ENCODE measurements at regions not wholly inside any gene's neighbourhood (a gene's known extent, or its start where the extent isn't known, plus 50 kb on each side); places are given as distances from the start of the nearest gene placed in this dataset.

DNA sequence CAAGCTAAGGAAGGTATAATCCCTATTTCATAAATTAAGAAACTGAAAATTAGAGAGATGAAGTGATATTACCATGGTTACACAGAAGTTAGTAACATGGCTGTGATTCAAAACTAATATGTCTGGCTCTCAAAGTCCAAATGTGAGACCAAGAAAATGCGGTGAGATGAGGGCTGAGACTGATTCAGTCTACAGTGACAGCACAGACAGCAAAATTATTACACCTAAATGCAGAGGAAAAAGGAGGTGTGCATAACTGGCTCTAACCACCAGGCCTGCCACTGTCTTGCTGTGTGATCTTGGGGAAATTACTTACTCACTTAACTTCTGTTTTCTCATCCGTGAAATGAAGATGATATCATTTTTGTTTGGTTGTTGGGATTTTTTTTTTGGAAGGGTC is 270.0 kb upstream of the SOX9 start:
- DNase-seq (ENCODE audit: low read depth): no peak
- TF ChIP-seq, protein P1, sequence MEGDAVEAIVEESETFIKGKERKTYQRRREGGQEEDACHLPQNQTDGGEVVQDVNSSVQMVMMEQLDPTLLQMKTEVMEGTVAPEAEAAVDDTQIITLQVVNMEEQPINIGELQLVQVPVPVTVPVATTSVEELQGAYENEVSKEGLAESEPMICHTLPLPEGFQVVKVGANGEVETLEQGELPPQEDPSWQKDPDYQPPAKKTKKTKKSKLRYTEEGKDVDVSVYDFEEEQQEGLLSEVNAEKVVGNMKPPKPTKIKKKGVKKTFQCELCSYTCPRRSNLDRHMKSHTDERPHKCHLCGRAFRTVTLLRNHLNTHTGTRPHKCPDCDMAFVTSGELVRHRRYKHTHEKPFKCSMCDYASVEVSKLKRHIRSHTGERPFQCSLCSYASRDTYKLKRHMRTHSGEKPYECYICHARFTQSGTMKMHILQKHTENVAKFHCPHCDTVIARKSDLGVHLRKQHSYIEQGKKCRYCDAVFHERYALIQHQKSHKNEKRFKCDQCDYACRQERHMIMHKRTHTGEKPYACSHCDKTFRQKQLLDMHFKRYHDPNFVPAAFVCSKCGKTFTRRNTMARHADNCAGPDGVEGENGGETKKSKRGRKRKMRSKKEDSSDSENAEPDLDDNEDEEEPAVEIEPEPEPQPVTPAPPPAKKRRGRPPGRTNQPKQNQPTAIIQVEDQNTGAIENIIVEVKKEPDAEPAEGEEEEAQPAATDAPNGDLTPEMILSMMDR (IDR thresholded peaks at IDR 0.05; ENCODE audit: control insufficient read depth, extremely low read depth, insufficient read depth): no peak
- no peak overlapping the region for H3K4me3 ChIP-seq (ENCODE audit: low read depth, low read length)

DNA sequence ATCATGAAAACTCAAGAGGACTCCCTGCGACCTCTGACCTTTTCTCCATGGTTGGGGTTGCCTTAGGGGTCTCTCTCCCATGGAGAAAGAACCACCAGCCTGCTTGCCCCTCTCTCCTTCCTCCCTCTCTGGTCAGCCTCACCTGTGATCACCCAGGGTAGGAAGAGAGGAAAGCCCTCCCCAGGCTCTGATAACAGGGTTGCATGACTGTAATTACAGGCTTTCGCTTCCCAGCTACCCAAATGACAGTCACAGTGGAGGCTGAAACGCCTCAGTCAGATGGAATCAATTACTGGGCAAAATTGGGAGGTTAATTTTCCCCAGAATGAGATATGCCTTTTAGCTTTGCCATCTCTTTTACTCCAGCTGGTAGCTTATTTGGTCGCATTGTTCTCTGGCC is 265.8 kb upstream of the SOX9 start:
- no peak for DNase-seq (ENCODE audit: low read depth)
- TF ChIP-seq, protein P1 (IDR thresholded peaks at IDR 0.05; ENCODE audit: control insufficient read depth, extremely low read depth, insufficient read depth): no peak
- no peak overlapping the region for H3K4me3 ChIP-seq (ENCODE audit: low read depth, low read length)

DNA sequence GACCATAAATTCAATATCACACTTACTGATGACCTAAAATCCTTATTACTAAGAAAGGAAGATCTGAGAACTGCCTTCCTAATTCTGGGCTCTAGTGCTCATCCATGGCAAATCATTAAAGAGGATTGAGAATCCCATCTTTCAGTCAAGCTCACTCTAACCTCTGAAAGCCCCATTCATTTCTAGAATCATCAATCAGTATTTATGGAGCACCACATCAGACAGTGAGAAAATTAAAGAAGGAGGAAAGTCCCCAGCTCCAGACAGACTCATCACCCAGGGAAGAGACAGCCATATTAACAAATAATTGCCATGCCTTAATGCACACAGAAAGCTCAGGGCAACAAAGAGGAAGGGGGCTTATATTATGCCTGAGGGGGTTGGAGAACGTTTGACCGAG is 256.1 kb upstream of the SOX9 start:
- DNase-seq (ENCODE audit: low read depth): no peak
- TF ChIP-seq, protein P1 (IDR thresholded peaks at IDR 0.05; ENCODE audit: control insufficient read depth, extremely low read depth, insufficient read depth): no peak
- no peak overlapping the region for H3K4me3 ChIP-seq (ENCODE audit: low read depth, low read length)

DNA sequence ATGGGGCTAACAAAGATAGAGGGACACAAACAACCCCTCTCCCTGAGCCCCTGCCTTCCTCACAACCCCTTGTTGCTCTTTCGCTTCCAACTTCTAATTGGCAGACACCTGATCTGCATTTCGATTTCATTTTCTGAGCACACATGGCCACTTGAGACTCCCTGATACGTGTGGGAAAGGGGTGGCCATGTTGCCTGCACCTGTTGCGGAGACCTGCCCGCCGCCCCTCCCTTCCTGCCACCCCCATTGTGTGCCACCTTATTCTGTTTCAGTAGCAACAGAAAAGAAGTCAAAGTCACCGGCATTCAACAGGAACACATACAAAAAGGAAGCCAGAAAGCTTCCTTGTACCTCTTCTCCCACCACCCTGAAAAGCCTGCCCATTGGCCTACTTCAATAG is 254.7 kb upstream of the SOX9 start:
- TF ChIP-seq, protein P1 (IDR thresholded peaks at IDR 0.05; ENCODE audit: control insufficient read depth, extremely low read depth, insufficient read depth): no peak
- no peak overlapping the region for H3K4me3 ChIP-seq (ENCODE audit: low read depth, low read length)
- DNase-seq (ENCODE audit: low read depth): no peak

DNA sequence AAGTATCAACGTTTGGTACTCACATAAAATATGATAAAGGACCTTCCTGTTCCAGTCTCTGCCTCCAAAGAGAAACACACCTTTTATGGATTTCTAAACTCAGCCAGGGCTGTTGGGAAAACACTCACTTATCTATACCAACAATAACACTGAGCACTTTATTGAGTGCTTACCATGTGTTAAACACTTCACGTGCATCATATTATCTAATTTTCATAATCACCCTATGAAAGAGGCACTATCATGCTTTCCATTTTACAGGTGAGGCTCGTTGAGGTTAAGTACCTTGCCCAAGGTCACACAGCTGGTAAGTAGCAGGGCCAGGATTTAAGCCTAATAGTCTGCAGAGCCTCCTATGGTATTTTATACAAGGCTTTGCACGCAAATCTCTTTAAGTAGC is 251.5 kb upstream of the SOX9 start:
- TF ChIP-seq, protein P1 (IDR thresholded peaks at IDR 0.05; ENCODE audit: control insufficient read depth, extremely low read depth, insufficient read depth): no peak
- no peak overlapping the region for H3K4me3 ChIP-seq (ENCODE audit: low read depth, low read length)
- no peak for DNase-seq (ENCODE audit: low read depth)

DNA sequence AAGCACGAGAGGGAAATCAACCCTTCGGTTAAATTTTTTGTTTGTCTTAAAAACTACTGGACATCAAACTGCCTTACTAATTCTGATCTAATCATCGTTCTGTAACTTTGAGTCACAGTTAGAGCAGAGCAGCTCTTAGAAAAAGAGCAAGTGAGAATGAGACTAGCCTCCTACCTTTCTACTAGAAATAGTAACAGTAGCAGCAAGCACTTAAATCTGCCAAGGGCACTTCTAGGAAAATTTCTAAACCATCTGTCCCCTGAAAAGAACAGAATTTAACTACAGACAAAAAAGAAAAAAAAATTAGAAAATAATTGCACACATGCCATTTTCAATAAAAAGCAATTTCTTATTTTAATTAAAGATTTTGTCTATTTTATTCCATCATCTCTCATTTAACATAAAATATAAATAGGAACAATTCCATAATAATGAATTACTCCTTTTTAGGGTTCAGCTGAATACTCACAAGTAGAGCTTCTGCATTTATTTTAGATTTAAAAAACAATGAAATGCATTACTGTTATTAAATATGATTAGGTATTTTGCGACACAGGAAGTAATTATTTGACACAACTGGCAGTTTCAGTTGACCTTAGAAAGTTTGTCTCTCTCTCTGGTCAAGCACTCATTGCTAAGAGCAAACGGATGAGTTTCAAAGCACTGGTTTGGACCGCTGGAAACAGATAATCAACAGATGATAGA is 250.8 kb upstream of the SOX9 start:
- TF ChIP-seq, protein P1 (IDR thresholded peaks at IDR 0.05; ENCODE audit: control insufficient read depth, extremely low read depth, insufficient read depth): no peak
- DNase-seq (ENCODE audit: low read depth): no peak

DNA sequence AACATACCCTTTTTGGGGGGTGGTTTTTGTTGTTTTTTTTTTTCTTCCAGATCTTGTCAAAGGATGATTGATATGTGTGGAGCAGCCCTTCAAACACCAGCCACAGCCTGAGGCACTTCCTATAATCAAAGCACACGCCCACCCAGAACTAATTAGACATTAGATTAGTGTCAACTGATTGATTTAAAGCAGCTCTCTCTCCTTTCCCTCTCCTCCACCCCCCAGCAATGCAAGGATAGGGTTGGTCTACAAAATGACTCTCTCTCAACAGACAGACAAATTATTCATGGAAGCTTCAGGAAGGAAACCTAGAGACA is 250.3 kb upstream of the SOX9 start:
- no peak overlapping the region for H3K4me3 ChIP-seq (ENCODE audit: low read depth, low read length)
- TF ChIP-seq, protein P1 (IDR thresholded peaks at IDR 0.05; ENCODE audit: control insufficient read depth, extremely low read depth, insufficient read depth): no peak
- DNase-seq (ENCODE audit: low read depth): no peak

More for the DNA sequence above, 250.8 kb upstream of the SOX9 start:
- no peak overlapping the region for H3K4me3 ChIP-seq (ENCODE audit: low read depth, low read length)

Data from LNCaP clone FGC (cell line).